Neutrophil (primary cell): ENCODE measurements at regions not wholly inside any gene's neighbourhood (a gene's known extent, or its start where the extent isn't known, plus 50 kb on each side); places are given as distances from the start of the nearest gene placed in this dataset.

Source experiments
- H3K27ac ChIP-seq: fragments of 200-600 bp; sonication (generic); 2 replicates; pipeline ENCODE4 v1.5.1; 2016; ENCODE audit warnings: mild to moderate bottlenecking, moderate library complexity
- H3K27me3 ChIP-seq: fragments of 200-600 bp; sonication (generic); 2 replicates; pipeline ENCODE4 v1.6.0; 2016; ENCODE audit warnings: mild to moderate bottlenecking
- H3K36me3 ChIP-seq: fragments of 200-600 bp; sonication (generic); 2 replicates; pipeline ENCODE4 v1.5.1; 2017
- H3K4me1 ChIP-seq, 2 experiments: fragments of 200-600 bp in 1 of 2; sonication (generic) in 1 of 2; 1 replicate in 1 of 2; 2 replicates in 1 of 2; pipeline versions ENCODE4 v1.5.1 to v1.6.1; 2013 to 2016; ENCODE audit warnings: low read depth in 1 of 2, low read length in 1 of 2, mild to moderate bottlenecking in 1 of 2, moderate library complexity in 1 of 2; ENCODE audit not compliant: control insufficient read depth in 1 of 2, insufficient read depth in 1 of 2
- H3K4me3 ChIP-seq, 2 experiments: fragments of 200-600 bp in 1 of 2; sonication (generic) in 1 of 2; 1 replicate in 1 of 2; 2 replicates in 1 of 2; pipeline ENCODE4 v1.5.1; 2013 to 2016; ENCODE audit warnings: low read depth in 1 of 2, low read length in 1 of 2, mild to moderate bottlenecking in 1 of 2, moderate library complexity in 1 of 2
- H3K9me3 ChIP-seq: fragments of 200-600 bp; sonication (generic); 2 replicates; pipeline ENCODE4 v1.5.1; 2016
- TF ChIP-seq, protein P1 (sequence below): fragments of 200-600 bp; sonication (generic); IDR thresholded peaks from 2 replicates; pipeline ENCODE4 v1.5.1; 2016; ENCODE audit warnings: antibody characterized with exemption

DNA sequence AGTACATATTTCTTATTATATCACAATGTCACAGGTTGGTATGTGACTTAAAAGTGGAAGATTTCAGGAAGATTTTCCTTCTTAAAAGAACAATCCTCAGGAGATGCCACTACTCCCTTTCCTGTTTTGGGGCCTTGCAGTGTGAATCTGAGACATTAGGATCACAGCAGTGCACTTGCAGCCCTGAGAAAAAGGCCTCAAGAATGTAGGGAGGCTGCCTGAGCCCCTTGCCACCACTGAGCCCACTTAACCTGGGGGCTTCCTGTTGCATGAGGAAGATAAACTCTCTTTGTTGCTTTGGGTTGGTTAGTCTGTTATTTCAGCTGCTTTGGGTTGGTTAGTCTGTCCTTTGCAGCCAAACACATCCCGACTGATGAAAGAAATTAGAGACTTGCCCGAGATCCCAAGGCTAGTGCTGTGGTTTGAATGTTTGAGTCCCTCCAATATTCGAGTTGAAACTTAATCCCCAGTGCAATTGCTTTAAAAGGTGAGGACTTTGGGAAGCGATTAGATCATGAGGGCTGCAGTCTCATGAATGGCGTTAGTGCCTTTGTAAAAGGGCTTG is 151.3 kb upstream of the SP4 start:
- no peaks in the 10 kb centered on the region for H3K36me3 ChIP-seq
- H3K27ac ChIP-seq: no peak overlapping the region
- no peak overlapping the region for H3K4me3 ChIP-seq
- TF ChIP-seq, protein P1, sequence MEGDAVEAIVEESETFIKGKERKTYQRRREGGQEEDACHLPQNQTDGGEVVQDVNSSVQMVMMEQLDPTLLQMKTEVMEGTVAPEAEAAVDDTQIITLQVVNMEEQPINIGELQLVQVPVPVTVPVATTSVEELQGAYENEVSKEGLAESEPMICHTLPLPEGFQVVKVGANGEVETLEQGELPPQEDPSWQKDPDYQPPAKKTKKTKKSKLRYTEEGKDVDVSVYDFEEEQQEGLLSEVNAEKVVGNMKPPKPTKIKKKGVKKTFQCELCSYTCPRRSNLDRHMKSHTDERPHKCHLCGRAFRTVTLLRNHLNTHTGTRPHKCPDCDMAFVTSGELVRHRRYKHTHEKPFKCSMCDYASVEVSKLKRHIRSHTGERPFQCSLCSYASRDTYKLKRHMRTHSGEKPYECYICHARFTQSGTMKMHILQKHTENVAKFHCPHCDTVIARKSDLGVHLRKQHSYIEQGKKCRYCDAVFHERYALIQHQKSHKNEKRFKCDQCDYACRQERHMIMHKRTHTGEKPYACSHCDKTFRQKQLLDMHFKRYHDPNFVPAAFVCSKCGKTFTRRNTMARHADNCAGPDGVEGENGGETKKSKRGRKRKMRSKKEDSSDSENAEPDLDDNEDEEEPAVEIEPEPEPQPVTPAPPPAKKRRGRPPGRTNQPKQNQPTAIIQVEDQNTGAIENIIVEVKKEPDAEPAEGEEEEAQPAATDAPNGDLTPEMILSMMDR: no peak
- peaks cover 0 to 3% of the 10 kb centered on the region in 2 experiments for H3K4me1 ChIP-seq
- H3K9me3 ChIP-seq: no peaks in the 10 kb centered on the region
- no peaks in the 10 kb centered on the region for H3K27me3 ChIP-seq

DNA sequence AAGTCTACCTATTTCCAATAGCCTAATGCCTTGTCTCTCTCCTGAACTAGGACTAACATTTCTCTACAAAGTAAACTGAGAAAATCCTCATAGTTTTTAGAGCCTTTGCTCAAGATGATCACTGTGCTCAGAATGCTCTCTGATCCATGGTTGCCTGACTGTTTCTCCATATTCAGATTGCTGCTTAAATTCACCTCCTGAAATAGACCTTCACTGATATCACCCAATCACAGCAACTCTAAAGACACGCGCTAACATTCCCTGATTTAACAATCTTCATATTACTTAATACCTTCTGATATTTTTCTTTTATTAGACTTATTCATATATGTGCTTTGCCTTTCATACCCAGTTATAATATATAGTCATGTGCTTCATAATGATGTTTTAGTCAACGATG is 148.9 kb upstream of the SP4 start:
- Histone ChIP-seq H3K9me3 (no peaks in the 10 kb centered on the region), H3K27me3 (no peaks in the 10 kb centered on the region), H3K4me1 (peaks cover 0 to 3% of the 10 kb centered on the region in 2 experiments), H3K36me3 (no peaks in the 10 kb centered on the region), H3K4me3 (no peak overlapping the region), H3K27ac (no peak overlapping the region)
- TF ChIP-seq, protein P1: no peak

DNA sequence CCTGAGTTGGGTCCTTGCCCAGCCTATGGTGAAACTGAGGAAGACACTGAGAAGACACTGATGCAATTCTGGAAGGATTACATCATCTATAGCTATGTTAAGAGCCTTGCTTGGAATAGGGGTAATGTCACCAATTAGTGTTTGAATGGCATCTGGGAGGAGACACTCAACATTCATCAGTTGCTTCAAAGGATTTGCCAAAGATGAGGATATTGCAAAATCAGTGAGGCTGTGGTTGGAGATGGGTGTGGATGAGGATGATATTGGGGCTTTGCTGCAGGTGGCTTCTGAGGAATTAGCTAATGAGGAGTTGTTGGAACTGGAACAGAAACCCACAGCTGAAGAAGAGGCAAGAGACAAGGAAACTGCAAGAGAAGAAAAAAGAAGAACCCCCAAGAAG is 146.7 kb upstream of the SP4 start:
- TF ChIP-seq, protein P1: no peak
- H3K36me3 ChIP-seq: no peaks in the 10 kb centered on the region
- H3K4me3 ChIP-seq: no peak overlapping the region
- H3K9me3 ChIP-seq: no peaks in the 10 kb centered on the region
- H3K27ac ChIP-seq: no peak overlapping the region
- peaks cover 0 to 3% of the 10 kb centered on the region in 2 experiments for H3K4me1 ChIP-seq
- no peaks in the 10 kb centered on the region for H3K27me3 ChIP-seq

DNA sequence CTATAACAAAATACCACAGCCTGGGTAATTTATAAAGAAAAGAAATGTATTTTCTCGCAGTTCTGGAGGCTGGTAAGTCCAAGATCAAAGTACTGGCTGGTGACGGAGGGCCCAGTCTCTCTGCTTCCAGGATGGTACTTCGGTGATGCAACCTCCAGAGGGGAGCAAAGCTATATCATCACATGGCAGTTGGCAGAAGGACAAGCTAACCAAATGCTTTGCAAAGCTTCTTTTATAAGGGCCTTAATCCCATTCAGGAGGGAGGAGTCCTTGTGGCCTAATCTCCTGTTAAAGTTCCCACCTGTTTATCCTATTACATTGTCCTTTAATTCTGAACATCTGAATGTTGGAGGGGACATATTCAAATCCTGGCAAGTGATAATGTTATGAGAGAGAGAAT is 134.1 kb upstream of the SP4 start:
- Histone ChIP-seq H3K4me1 (no peaks in the 10 kb centered on the region), H3K27ac (no peak overlapping the region), H3K9me3 (no peaks in the 10 kb centered on the region), H3K36me3 (no peaks in the 10 kb centered on the region), H3K4me3 (no peak overlapping the region), H3K27me3 (no peaks in the 10 kb centered on the region)
- TF ChIP-seq, protein P1: no peak

DNA sequence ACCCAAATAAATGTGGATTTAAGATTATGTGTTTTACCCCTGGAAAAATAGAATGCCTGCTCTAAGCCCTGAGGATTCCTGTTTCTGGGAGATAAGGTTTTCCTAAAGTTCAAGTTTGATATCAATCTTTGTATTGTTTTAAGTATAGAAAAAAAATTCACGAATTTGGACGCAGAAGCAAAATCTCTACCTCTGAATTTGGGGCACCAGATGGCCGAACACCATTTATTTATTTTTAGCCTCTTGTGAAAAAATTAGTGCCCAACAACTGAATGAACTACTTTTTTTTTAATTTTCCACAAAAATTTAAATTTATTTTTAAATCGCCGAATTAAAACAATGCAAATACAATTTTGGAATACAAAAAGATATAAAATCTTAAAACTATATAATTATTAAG is 128.1 kb upstream of the SP4 start:
- Histone ChIP-seq H3K4me1 (no peaks in the 10 kb centered on the region), H3K9me3 (no peaks in the 10 kb centered on the region), H3K27ac (no peak overlapping the region), H3K4me3 (no peak overlapping the region), H3K27me3 (no peaks in the 10 kb centered on the region), H3K36me3 (no peaks in the 10 kb centered on the region)
- TF ChIP-seq, protein P1: no peak

DNA sequence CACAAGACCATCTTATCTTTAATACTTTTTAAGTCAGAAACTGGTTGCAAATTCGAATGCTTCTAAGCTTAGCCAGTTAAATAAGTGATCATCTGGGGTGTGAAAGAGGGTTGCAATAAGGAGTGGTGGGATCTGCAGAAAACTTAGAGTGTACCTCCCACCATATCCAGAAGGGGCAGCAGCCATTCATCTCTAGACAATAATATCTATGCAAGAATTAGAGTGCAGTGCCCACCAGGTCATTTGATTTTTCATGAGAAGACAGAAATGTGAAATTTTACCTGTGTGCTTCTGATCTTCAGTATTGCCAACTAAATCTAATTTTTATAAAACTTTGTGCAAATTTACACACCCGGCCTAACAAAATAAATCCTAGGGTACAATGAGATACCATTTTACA is 127.2 kb upstream of the SP4 start:
- H3K4me1 ChIP-seq: no peaks in the 10 kb centered on the region

More for the DNA sequence above, 127.2 kb upstream of the SP4 start:
- Histone ChIP-seq H3K27ac (no peak overlapping the region), H3K27me3 (no peaks in the 10 kb centered on the region), H3K9me3 (no peaks in the 10 kb centered on the region), H3K36me3 (no peaks in the 10 kb centered on the region), H3K4me3 (no peak overlapping the region)
- TF ChIP-seq, protein P1: no peak
